Thyroid gland (tissue), 4 donors: ENCODE measurements at regions not wholly inside any gene's neighbourhood (a gene's known extent, or its start where the extent isn't known, plus 50 kb on each side); places are given as distances from the start of the nearest gene placed in this dataset.

Experiments
- POLR2A ChIP-seq, 2 donors: fragments of 450-650 bp; IDR thresholded peaks; one replicate each; pipeline ENCODE4 v1.6.1; 2017; ENCODE audit warnings: antibody characterized with exemption in 2 of 2, mild to moderate bottlenecking in 2 of 2, moderate library complexity in 1 of 2
- TF ChIP-seq, protein P1 (sequence below), 6 experiments: fragments of 200-600 bp in 3 of 6; fragments of 450-650 bp in 3 of 6; sonication (generic) in 3 of 6; IDR thresholded peaks; one replicate each; pipeline ENCODE4 v1.5.1; 2016 to 2019; ENCODE audit warnings: antibody characterized with exemption in 6 of 6, mild to moderate bottlenecking in 2 of 6, inconsistent platforms in 1 of 6, moderate library complexity in 1 of 6

DNA sequence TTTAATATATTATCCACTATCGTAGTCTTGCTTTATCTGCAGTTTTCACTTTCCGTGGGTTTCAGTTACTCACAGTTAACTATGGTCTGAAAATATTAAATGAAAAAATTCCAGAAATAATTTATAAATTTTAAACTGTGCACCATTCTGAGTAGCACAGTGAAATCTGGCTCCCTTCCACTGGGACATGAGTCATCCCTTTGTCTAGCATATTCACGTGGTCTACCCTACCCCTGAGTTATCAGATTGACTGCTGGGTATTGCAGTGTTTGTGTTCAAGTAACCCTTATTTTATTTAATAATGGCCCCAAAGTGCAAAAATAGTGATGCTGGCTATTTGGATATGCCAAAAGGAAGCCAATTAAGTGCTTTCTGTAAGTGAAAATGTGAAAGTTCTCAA lies 539.5 kb upstream of the AGTR1 start:
- TF ChIP-seq, protein P1, sequence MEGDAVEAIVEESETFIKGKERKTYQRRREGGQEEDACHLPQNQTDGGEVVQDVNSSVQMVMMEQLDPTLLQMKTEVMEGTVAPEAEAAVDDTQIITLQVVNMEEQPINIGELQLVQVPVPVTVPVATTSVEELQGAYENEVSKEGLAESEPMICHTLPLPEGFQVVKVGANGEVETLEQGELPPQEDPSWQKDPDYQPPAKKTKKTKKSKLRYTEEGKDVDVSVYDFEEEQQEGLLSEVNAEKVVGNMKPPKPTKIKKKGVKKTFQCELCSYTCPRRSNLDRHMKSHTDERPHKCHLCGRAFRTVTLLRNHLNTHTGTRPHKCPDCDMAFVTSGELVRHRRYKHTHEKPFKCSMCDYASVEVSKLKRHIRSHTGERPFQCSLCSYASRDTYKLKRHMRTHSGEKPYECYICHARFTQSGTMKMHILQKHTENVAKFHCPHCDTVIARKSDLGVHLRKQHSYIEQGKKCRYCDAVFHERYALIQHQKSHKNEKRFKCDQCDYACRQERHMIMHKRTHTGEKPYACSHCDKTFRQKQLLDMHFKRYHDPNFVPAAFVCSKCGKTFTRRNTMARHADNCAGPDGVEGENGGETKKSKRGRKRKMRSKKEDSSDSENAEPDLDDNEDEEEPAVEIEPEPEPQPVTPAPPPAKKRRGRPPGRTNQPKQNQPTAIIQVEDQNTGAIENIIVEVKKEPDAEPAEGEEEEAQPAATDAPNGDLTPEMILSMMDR (IDR thresholded peaks at IDR 0.05) = no peak
- no peak for TF ChIP-seq POLR2A (IDR thresholded peaks at IDR 0.05)
